D721Med (cell line): ENCODE measurements at regions not wholly inside any gene's neighbourhood (a gene's known extent, or its start where the extent isn't known, plus 50 kb on each side); places are given as distances from the start of the nearest gene placed in this dataset.
A peak's percentile ranks its signal among the peaks of the same experiment; 100 is the strongest.

Experiments
- DNase-seq: peaks from one replicate; pipeline ENCODE4 v3.0.0; 2011; ENCODE audit warnings: low spot score; ENCODE audit not compliant: insufficient read length
- FAIRE-seq: peaks from 2 replicates; lab custom pipeline; 2011; peaks lifted over from hg19 to GRCh38; lab: Jason Lieb, UNC
- CTCF ChIP-seq: IDR thresholded peaks from 2 replicates; pipeline ENCODE4 v1.5.1; 2012; ENCODE audit warnings: mild to moderate bottlenecking, control low read depth; ENCODE audit not compliant: insufficient read depth; ENCODE audit errors: missing control alignments

- FAIRE-seq (no peak), DNase-seq (no peak)
- TF ChIP-seq CTCF, result no peak
These were observed 360.6 kb upstream of the KITLG start for GRCh38 chr12:88940854-88941253.

GRCh38 chr12:88935856-88936255 is 355.6 kb upstream of the KITLG start:
- DNase-seq (no peak), FAIRE-seq (peak; percentile 98)
- no peak for TF ChIP-seq CTCF

- TF ChIP-seq CTCF, result no peak
- DNase-seq (no peak), FAIRE-seq (no peak)
These were observed 354.0 kb upstream of the KITLG start for GRCh38 chr12:88934163-88934747.

DNA sequence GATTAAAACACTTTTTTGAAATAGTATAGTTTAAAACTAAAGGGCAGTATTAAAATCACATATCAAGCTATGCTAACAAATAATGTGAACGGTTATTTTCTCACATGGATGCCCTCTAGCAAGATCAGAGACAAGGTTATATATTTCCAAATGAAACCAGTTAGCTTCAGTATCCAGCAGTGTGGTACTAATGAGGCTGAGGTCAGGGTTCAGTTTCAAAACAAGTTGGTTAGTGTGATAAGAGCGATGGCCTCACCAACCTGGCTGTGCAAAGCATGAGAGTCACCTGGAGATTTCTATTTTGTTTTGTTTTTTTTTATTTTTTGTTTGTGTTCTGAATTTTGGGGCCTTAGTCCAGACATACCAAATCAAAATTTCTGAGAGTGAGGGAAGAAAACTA is 352.2 kb upstream of the KITLG start:
- no peak for TF ChIP-seq CTCF
- no peak for FAIRE-seq
- no peak for DNase-seq

GRCh38 chr12:88931598-88931997 is 351.3 kb upstream of the KITLG start:
- FAIRE-seq (no peak), DNase-seq (no peak)
- TF ChIP-seq CTCF, result no peak

- FAIRE-seq, result no peak
- no peak for TF ChIP-seq CTCF
- no peak for DNase-seq
These were observed 345.2 kb upstream of the KITLG start for GRCh38 chr12:88925454-88925853.

- DNase-seq (no peak), FAIRE-seq (no peak)
These were observed 343.9 kb upstream of the KITLG start for GRCh38 chr12:88924162-88924561.

More at GRCh38 chr12:88924162-88924561, 343.9 kb upstream of the KITLG start:
- no peak for TF ChIP-seq CTCF
